Adipocyte (in vitro differentiated cells): ENCODE measurements at regions not wholly inside any gene's neighbourhood (a gene's known extent, or its start where the extent isn't known, plus 50 kb on each side); places are given as distances from the start of the nearest gene placed in this dataset.
"Not testable (repeated sequence)": the region's sequence is repeated elsewhere in the genome, so short reads cannot be mapped to it uniquely, and the experiment has no call there.

Source experiments
- DNase-seq: peaks from one replicate; pipeline ENCODE4 v3.0.0-alpha.2; 2015; ENCODE audit warnings: low read depth
- H3K27me3 ChIP-seq: replicated peaks from 2 replicates; pipeline ENCODE4 v1.7.0; 2013; ENCODE audit warnings: mild to moderate bottlenecking, low read length, moderate library complexity; ENCODE audit not compliant: control insufficient read depth, insufficient read depth
- H3K36me3 ChIP-seq: 2 replicates; pipeline ENCODE4 v1.7.0; 2013; ENCODE audit warnings: low read length, mild to moderate bottlenecking, moderate library complexity; ENCODE audit not compliant: control insufficient read depth, insufficient read depth, severe bottlenecking
- H3K4me1 ChIP-seq: 2 replicates; pipeline ENCODE4 v1.7.0; 2013; ENCODE audit warnings: mild to moderate bottlenecking, low read length, moderate library complexity; ENCODE audit not compliant: control insufficient read depth, insufficient read depth
- H3K4me3 ChIP-seq: 2 replicates; pipeline ENCODE4 v1.7.0; 2013; ENCODE audit warnings: mild to moderate bottlenecking, low read length, moderate library complexity
- H3K9ac ChIP-seq: 2 replicates; pipeline ENCODE4 v1.7.0; 2013; ENCODE audit warnings: mild to moderate bottlenecking, low read length, moderate library complexity
- H3K9me3 ChIP-seq: 2 replicates; pipeline ENCODE4 v1.7.0; 2013; ENCODE audit warnings: mild to moderate bottlenecking, low read length, moderate library complexity; ENCODE audit not compliant: control insufficient read depth

DNA sequence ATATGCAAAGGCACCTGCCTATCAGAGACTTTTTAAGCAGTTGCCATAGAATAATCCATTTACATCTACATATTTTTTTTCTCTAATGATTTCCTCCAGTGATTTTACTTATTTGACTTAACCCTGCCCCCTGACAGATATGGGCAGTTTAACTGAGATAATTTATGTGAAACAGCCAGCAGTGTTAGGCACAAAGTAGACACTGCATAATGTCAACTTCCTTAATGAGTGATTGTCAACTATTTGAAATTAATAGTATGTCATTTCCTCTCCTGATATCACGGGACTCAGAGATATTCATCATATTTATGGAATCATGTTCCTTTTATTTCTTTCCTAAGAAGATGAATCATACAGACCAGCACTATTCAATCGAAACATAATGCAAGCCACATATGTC lies 179.9 kb upstream of the ATP10A start:
- Histone ChIP-seq H3K4me3 (no peak overlapping the region), H3K9me3 (peaks cover 5% of the 10 kb centered on the region), H3K4me1 (no peaks in the 10 kb centered on the region), H3K9ac (no peak overlapping the region), H3K27me3 (no peaks in the 10 kb centered on the region), H3K36me3 (no peaks in the 10 kb centered on the region)
- DNase-seq: no peak

DNA sequence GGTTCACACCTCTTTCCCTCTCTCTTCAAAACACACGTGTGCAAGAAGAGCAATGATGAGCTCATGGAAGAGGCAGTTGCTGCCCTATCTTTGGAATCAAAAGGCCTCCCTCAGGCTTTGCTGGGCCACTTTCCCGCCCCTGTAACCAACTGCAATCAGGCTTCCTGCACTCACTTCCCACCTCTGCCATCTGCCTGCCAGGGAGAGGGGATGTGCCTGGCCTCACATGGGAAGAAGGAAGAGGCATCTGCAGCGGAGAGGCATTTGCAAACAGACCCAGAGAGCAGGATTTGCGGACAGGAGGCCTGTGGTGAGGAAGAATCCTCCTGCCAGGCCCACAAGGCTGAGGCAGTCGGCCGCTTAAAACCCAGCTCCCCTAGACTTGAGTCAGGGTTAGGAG lies 175.6 kb upstream of the ATP10A start:
- no peak overlapping the region for H3K4me3 ChIP-seq
- no peak overlapping the region for H3K9ac ChIP-seq
- no peaks in the 10 kb centered on the region for H3K4me1 ChIP-seq
- no peaks in the 10 kb centered on the region for H3K36me3 ChIP-seq
- H3K9me3 ChIP-seq: peaks cover 5% of the 10 kb centered on the region
- no peak for DNase-seq
- H3K27me3 ChIP-seq: peaks cover 21% of the 10 kb centered on the region

DNA sequence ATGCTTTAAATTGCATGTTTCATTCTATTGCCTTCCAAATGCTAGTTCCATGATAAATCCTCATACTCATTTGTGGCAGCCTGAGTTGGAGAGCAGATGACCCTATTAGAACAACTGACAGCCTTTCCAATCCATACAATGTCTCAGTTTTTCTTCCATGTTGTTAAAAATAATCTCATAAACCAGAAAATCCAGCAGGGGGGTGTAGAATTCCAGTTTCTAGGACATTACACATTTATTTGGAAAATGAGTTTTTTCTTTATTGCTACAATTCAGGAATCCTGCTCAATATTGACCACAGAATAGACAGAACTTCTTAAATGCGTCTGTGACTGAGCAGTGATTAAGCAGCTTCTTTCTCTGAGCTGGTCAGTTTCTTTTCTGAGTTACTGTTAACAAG lies 174.2 kb upstream of the ATP10A start:
- H3K9ac ChIP-seq: peak overlapping the region; percentile 10
- H3K4me3 ChIP-seq: no peak overlapping the region
- DNase-seq: no peak

DNA sequence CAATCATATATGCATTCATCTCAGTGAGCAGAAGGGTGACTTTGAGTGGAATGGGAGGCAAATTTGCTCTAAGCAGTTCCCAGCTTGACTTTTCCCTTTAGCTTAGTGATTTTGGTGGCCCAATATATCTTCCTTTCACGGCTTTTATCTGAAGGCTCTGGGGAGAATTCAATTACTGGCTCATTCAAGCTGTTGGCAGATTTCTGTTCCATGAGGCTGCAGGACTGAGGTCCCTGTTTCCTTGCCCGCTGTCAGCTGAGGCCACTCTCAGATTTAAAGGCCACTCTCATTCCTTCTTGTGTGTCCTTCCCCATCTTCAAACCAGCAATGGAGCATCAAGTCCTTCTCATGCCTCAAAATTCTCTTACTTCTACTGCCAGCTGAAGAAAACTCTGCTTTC lies 170.4 kb upstream of the ATP10A start:
- Histone ChIP-seq H3K4me3 (no peak overlapping the region), H3K9ac (no peak overlapping the region), H3K4me1 (peaks cover 3% of the 10 kb centered on the region), H3K9me3 (no peaks in the 10 kb centered on the region), H3K27me3 (peaks cover 36% of the 10 kb centered on the region), H3K36me3 (no peaks in the 10 kb centered on the region)
- DNase-seq: no peak

More for the DNA sequence above, 174.2 kb upstream of the ATP10A start:
- Histone ChIP-seq H3K36me3 (no peaks in the 10 kb centered on the region), H3K27me3 (peaks cover 32% of the 10 kb centered on the region), H3K9me3 (peaks cover 5% of the 10 kb centered on the region), H3K4me1 (no peaks in the 10 kb centered on the region)

DNA sequence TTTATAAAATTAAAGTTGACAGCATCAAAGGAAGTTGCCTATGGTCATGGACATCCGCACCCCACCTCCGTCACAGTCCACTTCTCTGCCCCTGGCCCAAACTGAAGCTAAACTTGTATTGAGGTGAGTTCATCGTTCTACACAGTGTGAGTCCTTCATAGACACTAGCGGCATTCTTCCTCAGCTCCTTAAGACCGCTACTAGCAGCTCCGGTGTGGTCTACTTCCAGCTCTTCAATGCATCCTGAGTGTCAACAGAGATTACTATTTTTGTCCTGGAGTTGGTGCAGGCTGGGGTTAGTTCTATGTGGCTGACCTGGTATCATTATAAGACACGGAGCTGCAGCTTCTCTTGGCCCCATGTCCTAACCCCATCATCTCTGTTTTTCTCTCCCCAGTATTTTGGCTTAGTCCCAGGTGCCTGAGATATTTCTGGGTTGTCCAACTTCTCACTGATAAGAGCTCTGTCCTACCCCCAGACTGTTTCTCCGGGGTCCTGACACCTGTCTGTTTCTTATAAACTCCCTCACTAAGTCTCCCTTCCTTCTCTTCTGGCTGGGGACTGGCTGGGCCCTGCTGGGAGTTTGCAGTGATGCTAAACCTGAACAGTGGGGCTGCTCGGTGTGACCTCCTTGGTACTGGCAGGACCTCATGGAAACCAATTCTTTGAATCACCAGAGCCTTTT lies 169.2 kb upstream of the ATP10A start:
- no peak overlapping the region for H3K9ac ChIP-seq
- H3K4me3 ChIP-seq: no peak overlapping the region
- H3K36me3 ChIP-seq: no peaks in the 10 kb centered on the region
- no peak for DNase-seq
- H3K4me1 ChIP-seq: peaks cover 5% of the 10 kb centered on the region
- H3K9me3 ChIP-seq: no peaks in the 10 kb centered on the region
- peaks cover 36% of the 10 kb centered on the region for H3K27me3 ChIP-seq

DNA sequence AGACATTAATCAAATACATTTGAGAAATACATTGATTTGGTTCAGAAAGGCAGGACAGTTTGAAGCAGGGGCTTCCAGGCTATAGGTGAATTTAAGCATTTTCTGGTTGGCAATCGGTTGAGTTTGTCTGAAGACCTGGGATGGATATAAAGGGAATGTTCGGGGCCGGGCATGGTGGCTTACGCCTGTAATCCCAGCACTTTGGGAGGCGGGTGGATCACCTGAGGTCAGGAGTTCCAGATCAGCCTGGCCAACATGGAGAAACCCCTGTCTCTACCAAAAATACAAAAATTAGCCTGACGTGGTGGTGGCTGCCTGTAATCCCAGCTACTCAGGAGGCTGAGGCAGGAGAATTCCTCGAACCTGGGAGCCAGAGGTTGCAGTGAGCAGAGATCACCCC lies 166.5 kb upstream of the ATP10A start:
- not testable (repeated sequence) for H3K9ac ChIP-seq, H3K4me3 ChIP-seq, DNase-seq

DNA sequence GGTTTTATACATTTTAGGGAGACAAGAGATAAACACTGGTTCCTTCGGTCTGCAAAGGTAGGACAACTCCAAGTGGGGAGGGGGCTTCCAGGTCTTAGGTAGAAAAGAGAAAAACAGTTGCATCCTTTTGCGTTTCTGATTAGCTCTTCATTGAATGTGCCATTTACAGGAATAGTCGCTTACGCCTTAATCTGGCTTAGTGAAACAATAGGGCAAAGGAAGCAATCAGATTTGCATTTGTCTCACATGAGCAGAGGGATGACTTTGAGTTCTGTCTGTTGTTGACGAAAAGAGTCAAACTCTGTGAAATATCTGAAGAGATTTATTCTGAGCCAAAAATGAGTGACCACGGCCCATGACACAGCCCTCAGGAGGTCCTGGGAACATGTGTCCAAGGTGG lies 166.0 kb upstream of the ATP10A start:
- Histone ChIP-seq H3K9me3 (no peaks in the 10 kb centered on the region), H3K4me3 (no peak overlapping the region)

More for the DNA sequence above, 166.5 kb upstream of the ATP10A start:
- H3K36me3 ChIP-seq, H3K9me3 ChIP-seq, H3K4me1 ChIP-seq: not testable (repeated sequence)
- peaks cover 21% of the 10 kb centered on the region for H3K27me3 ChIP-seq

DNA sequence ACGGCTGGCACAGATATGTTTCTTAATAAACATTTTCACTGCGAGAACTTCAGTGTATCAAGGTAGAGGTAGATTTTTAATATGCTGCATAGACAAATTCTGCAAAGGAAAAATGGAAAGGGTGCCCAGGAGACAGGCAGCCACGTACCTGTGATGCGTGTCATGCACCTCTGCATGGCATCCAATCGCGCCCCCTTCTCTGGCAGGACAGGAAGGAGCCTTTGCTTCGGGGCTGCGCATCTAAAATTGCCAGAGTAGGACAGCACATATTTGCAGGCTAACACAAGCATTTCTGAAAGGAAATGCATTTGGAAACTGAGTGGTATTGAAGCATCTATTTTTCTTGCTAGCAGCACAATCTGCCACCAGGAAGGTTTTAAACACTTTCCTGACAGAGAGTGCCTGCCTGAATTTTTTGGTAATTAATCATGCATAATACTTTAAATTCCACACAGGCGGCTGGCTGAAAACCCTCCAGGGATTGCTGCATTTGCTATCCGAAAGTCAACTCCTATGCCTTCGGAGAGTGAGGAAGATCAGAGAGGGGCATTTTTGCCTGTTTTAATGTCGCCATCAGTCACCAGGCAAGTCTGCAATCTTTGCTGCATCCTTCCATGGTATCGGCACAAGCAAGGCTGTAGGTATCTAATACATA lies 165.1 kb upstream of the ATP10A start:
- DNase-seq: no peak
- no peak overlapping the region for H3K4me3 ChIP-seq

More for the DNA sequence above, 166.0 kb upstream of the ATP10A start:
- peaks cover 5% of the 10 kb centered on the region for H3K4me1 ChIP-seq
- DNase-seq: no peak
- H3K36me3 ChIP-seq: no peaks in the 10 kb centered on the region
- no peak overlapping the region for H3K9ac ChIP-seq
- H3K27me3 ChIP-seq: peaks cover 20% of the 10 kb centered on the region

DNA sequence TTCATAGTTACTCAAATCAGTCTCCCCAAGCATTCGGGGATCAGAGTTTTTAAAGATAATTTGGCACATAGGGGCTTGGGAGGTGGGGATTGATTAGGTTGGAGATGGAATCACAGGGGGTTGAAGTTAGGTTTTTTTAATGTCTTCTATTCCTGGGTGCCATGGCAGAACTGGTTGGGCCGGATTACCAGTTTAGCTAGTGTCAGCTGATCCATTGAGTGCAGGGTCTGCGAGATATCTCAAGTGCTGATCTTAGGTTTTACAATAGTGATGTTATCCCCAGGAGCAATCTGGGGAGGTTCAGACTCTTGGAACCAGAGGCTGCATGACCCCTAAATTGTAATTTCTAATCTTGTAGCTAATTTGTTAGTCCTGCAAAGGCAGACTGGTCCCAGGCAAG lies 163.5 kb upstream of the ATP10A start:
- not testable (repeated sequence) for H3K9ac ChIP-seq, DNase-seq, H3K36me3 ChIP-seq, H3K4me1 ChIP-seq, H3K4me3 ChIP-seq, H3K9me3 ChIP-seq, H3K27me3 ChIP-seq

More for the DNA sequence above, 165.1 kb upstream of the ATP10A start:
- Histone ChIP-seq H3K36me3 (no peaks in the 10 kb centered on the region), H3K27me3 (peaks cover 12% of the 10 kb centered on the region), H3K9me3 (no peaks in the 10 kb centered on the region), H3K4me1 (peaks cover 5% of the 10 kb centered on the region), H3K9ac (no peak overlapping the region)

DNA sequence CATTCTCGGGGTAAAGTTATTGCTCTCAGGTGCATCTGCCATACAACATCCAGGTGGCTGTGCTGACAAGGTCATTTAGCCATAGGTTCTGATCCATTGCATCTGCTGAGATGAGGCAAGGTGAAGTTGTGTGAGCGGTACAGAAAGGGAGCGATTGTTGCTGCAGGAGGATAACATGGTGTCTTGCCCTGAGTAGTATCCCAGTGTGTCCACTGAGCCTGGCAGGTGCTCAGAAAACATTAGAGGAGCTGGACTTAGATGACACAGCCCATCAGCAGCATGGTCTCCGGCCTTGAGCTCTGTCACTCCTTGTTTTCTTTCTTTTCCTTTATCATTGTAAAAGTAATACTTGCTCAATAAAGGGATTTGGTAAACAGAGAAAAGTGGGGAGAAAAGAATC lies 161.1 kb upstream of the ATP10A start:
- no peak overlapping the region for H3K4me3 ChIP-seq
- H3K27me3 ChIP-seq: peaks cover 5% of the 10 kb centered on the region
- H3K9ac ChIP-seq: no peak overlapping the region
- no peaks in the 10 kb centered on the region for H3K9me3 ChIP-seq
- DNase-seq: no peak
- H3K4me1 ChIP-seq: peaks cover 5% of the 10 kb centered on the region
- H3K36me3 ChIP-seq: no peaks in the 10 kb centered on the region

DNA sequence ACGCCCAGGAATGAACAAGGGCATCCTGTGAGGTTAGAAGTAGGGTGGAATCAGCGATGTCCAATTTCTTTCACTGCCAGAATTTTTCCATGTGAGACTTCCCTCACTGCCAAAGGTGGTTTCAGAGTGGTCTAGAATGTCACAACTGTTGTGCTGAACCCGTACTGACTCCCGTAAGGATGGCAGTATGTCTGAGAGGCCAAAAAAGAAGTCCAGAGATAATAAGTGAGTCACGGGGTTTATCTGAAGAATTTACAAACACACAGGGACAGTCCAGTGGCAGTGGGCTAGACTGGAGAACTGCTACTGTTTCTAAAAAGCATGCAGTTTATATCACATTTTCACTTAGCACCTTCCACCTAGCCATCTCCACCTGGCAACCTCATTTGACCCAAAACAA lies 160.6 kb upstream of the ATP10A start:
- Histone ChIP-seq H3K36me3 (no peaks in the 10 kb centered on the region), H3K4me1 (peaks cover 4% of the 10 kb centered on the region), H3K9ac (no peak overlapping the region), H3K4me3 (no peak overlapping the region), H3K9me3 (no peaks in the 10 kb centered on the region), H3K27me3 (peaks cover 5% of the 10 kb centered on the region)
- DNase-seq: no peak
